C4-2B (cell line): ENCODE measurements at regions not wholly inside any gene's neighbourhood (a gene's known extent, or its start where the extent isn't known, plus 50 kb on each side); places are given as distances from the start of the nearest gene placed in this dataset.

Source experiments
- ZFX ChIP-seq: fragments of 450-650 bp; IDR thresholded peaks from 2 replicates; pipeline ENCODE4 v1.6.1; 2017
- TF ChIP-seq, protein P1 (sequence below): fragments of 450-650 bp; conservative IDR thresholded peaks from 2 replicates; pipeline ENCODE4 v1.5.1; 2017; ENCODE audit warnings: mild to moderate bottlenecking

GRCh38 chr10:117670116-117670904 is 127.8 kb downstream of the EMX2 start:
- TF ChIP-seq, protein P1, sequence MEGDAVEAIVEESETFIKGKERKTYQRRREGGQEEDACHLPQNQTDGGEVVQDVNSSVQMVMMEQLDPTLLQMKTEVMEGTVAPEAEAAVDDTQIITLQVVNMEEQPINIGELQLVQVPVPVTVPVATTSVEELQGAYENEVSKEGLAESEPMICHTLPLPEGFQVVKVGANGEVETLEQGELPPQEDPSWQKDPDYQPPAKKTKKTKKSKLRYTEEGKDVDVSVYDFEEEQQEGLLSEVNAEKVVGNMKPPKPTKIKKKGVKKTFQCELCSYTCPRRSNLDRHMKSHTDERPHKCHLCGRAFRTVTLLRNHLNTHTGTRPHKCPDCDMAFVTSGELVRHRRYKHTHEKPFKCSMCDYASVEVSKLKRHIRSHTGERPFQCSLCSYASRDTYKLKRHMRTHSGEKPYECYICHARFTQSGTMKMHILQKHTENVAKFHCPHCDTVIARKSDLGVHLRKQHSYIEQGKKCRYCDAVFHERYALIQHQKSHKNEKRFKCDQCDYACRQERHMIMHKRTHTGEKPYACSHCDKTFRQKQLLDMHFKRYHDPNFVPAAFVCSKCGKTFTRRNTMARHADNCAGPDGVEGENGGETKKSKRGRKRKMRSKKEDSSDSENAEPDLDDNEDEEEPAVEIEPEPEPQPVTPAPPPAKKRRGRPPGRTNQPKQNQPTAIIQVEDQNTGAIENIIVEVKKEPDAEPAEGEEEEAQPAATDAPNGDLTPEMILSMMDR: no peak
- TF ChIP-seq ZFX: no peak
